IMR-90 (cell line): ENCODE measurements at regions not wholly inside any gene's neighbourhood (a gene's known extent, or its start where the extent isn't known, plus 50 kb on each side); places are given as distances from the start of the nearest gene placed in this dataset.
"Not testable (repeated sequence)": the region's sequence is repeated elsewhere in the genome, so short reads cannot be mapped to it uniquely, and the experiment has no call there.

Experiments
- ATAC-seq: fragments of 200-7000 bp; cut with Tn5 transposase; 2 replicates; pipeline ENCODE4 v1.9.1; 2020; ENCODE audit warnings: low read depth, mild to moderate bottlenecking, moderate library complexity
- BruUV-seq: library from RNA; stranded (reverse); fragments of 400-500 nt; replicated peaks from 2 replicates; lab custom pipeline; 2021; lab: Mats Ljungman, UMichigan
- CTCF ChIA-PET: fragments of 300-600 bp; formaldehyde crosslinking; extraction: SDS; loops from one replicate; lab custom pipeline; 2021; ENCODE audit warnings: antibody characterized with exemption; lab: Yijun Ruan, JAX
- POLR2A ChIA-PET: fragments of 300-600 bp; sonication (Branson Sonifier 250); formaldehyde crosslinking; loops from one replicate; lab custom pipeline; 2022; ENCODE audit warnings: antibody characterized with exemption; ENCODE audit not compliant: unreplicated experiment; lab: Charles Lee
- DNase-seq: peaks from one replicate; pipeline ENCODE4 v3.0.0; 2013
- H2AFZ ChIP-seq: replicated peaks from 2 replicates; pipeline ENCODE3; 2013; ENCODE audit warnings: low read length, mild to moderate bottlenecking; ENCODE audit not compliant: poor library complexity
- H2AK5ac ChIP-seq: 2 replicates; pipeline ENCODE4 v1.6.1; 2013; ENCODE audit warnings: low read depth, low read length, inconsistent platforms
- H2AK9ac ChIP-seq: replicated peaks from 2 replicates; pipeline ENCODE3; 2013; ENCODE audit warnings: mild to moderate bottlenecking, low read depth, low read length, moderate library complexity; ENCODE audit not compliant: poor library complexity
- H2BK120ac ChIP-seq: 2 replicates; pipeline ENCODE4 v1.6.1; 2013; ENCODE audit warnings: low read depth, low read length, inconsistent platforms
- H2BK15ac ChIP-seq: 3 replicates; pipeline ENCODE4 v1.6.1; 2013; ENCODE audit warnings: low read depth, low read length, inconsistent platforms
- H2BK20ac ChIP-seq: 2 replicates; pipeline ENCODE4 v1.6.1; 2013; ENCODE audit warnings: low read depth, mild to moderate bottlenecking, inconsistent platforms, low read length, moderate library complexity
- H2BK5ac ChIP-seq: 2 replicates; pipeline ENCODE4 v1.6.1; 2013; ENCODE audit warnings: mild to moderate bottlenecking, low read depth, low read length, inconsistent platforms; ENCODE audit not compliant: poor library complexity, severe bottlenecking
- H3K14ac ChIP-seq: replicated peaks from 2 replicates; pipeline ENCODE4 v1.6.1; 2013; ENCODE audit warnings: low read depth, low read length, inconsistent platforms
- H3K18ac ChIP-seq: 2 replicates; pipeline ENCODE4 v1.6.1; 2013; ENCODE audit warnings: low read depth, low read length, control low read depth
- H3K23ac ChIP-seq: 2 replicates; pipeline ENCODE4 v1.6.1; 2013; ENCODE audit warnings: low read depth, low read length, inconsistent platforms
- H3K27ac ChIP-seq: 2 replicates; pipeline ENCODE4 v1.5.1; 2013; ENCODE audit warnings: mild to moderate bottlenecking, control low read depth, low read length; ENCODE audit not compliant: insufficient read depth
- H3K27me3 ChIP-seq: 2 replicates; pipeline ENCODE4 v1.6.1; 2013; ENCODE audit warnings: low read length; ENCODE audit not compliant: control insufficient read depth, insufficient read depth
- H3K36me3 ChIP-seq: 2 replicates; pipeline ENCODE4 v1.6.1; 2013; ENCODE audit warnings: low read length, mixed read lengths; ENCODE audit not compliant: control insufficient read depth, insufficient read depth
- H3K4ac ChIP-seq: 2 replicates; pipeline ENCODE4 v1.6.1; 2013; ENCODE audit warnings: low read depth, low read length, inconsistent platforms
- H3K4me1 ChIP-seq: 2 replicates; pipeline ENCODE4 v1.6.1; 2013; ENCODE audit warnings: low read length, mixed read lengths; ENCODE audit not compliant: control insufficient read depth, insufficient read depth
- H3K4me2 ChIP-seq: 2 replicates; pipeline ENCODE4 v1.6.1; 2013; ENCODE audit warnings: low read depth, mild to moderate bottlenecking, control low read depth, low read length, moderate library complexity
- H3K4me3 ChIP-seq: 2 replicates; pipeline ENCODE4 v1.5.1; 2013; ENCODE audit warnings: low read depth, mild to moderate bottlenecking, control low read depth, low read length, moderate library complexity; ENCODE audit not compliant: insufficient read depth
- H3K56ac ChIP-seq: 2 replicates; pipeline ENCODE4 v1.6.1; 2013; ENCODE audit warnings: low read length, inconsistent platforms; ENCODE audit not compliant: insufficient read depth; ENCODE audit errors: extremely low read depth
- H3K79me1 ChIP-seq, 2 experiments: 2 replicates each; pipeline ENCODE4 v1.6.1; 2013; ENCODE audit warnings: low read length in 2 of 2, inconsistent platforms in 1 of 2, low read depth in 1 of 2
- H3K9ac ChIP-seq: 2 replicates; pipeline ENCODE4 v1.6.1; 2013; ENCODE audit warnings: low read depth, low read length, control low read depth
- H3K9me1 ChIP-seq: 2 replicates; pipeline ENCODE4 v1.6.1; 2013; ENCODE audit warnings: low read length, inconsistent platforms; ENCODE audit not compliant: insufficient read depth
- H3K9me3 ChIP-seq: 2 replicates; pipeline ENCODE4 v1.6.1; 2013; ENCODE audit warnings: low read length; ENCODE audit not compliant: control insufficient read depth, insufficient read depth
- H4K20me1 ChIP-seq: 2 replicates; pipeline ENCODE4 v1.6.1; 2013; ENCODE audit warnings: low read length, inconsistent platforms; ENCODE audit not compliant: insufficient read depth
- H4K5ac ChIP-seq: 2 replicates; pipeline ENCODE4 v1.6.1; 2013; ENCODE audit warnings: mild to moderate bottlenecking, low read depth, low read length, control low read depth
- H4K8ac ChIP-seq, 2 experiments: 2 replicates each; pipeline ENCODE4 v1.6.1; 2013; ENCODE audit warnings: low read depth in 2 of 2, low read length in 2 of 2, control low read depth in 1 of 2, inconsistent platforms in 1 of 2
- H4K91ac ChIP-seq: 2 replicates; pipeline ENCODE4 v1.6.1; 2013; ENCODE audit warnings: low read depth, low read length, inconsistent platforms; ENCODE audit not compliant: insufficient read depth
- WGBS, 2 experiments: methylation state at CpG; one replicate each; pipeline versions ENCODE4 v1.1.5 to v1.1.7; 2013; ENCODE audit warnings: missing lambda C conversion rate in 2 of 2; ENCODE audit not compliant: insufficient read length in 1 of 2; ENCODE audit errors: extremely low coverage in 2 of 2; 5-methylcytosine and 5-hydroxymethylcytosine counted together
- dilution Hi-C: fragments of 300-500 bp; cut with HindIII; formaldehyde crosslinking; loops from one replicate; pipeline ENCODE4 v1.14.3; 2018; ENCODE audit warnings: low sequenced_read_pairs; ENCODE audit not compliant: unreplicated experiment
- in situ Hi-C: fragments of 300-500 bp; cut with MboI; formaldehyde crosslinking; loops from 3 replicates; pipeline ENCODE4 v1.14.3; 2019; ENCODE audit warnings: low sequenced_read_pairs, inconsistent platforms, mixed read lengths
- intact Hi-C: fragments of 100-400 bp; cut with micrococcal nuclease; formaldehyde crosslinking; loops from 2 replicates; pipeline ENCODE4 v1.10.0; 2022

DNA sequence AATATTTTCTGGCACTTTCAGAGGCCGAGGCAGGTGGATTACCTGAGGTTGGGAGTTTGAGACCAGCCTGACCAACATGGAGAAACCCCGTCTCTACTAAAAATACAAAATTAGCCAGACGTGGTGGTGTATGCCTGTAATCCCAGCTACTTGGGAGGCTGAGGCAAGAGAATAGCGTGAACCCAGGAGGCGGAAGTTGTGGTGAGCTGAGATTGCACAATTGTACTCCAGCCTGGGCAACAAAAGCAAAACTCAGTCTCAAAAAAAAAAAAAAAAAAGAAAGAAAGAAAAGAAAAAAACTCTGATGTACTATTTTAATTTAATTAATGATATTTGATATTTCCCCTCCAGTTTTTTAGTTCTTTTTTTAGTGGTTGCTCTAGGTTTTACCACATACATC is 588.1 kb upstream of the GHITM start:
- H2BK120ac ChIP-seq, H3K18ac ChIP-seq, in situ Hi-C loops, H3K14ac ChIP-seq, BruUV-seq, DNase-seq, H2AK5ac ChIP-seq, H2AFZ ChIP-seq, intact Hi-C loops, H4K91ac ChIP-seq, H3K9me3 ChIP-seq, H3K23ac ChIP-seq, H3K79me1 ChIP-seq, POLR2A ChIA-PET, H4K8ac ChIP-seq, H3K9me1 ChIP-seq, H4K5ac ChIP-seq, ATAC-seq, H2BK20ac ChIP-seq, H2AK9ac ChIP-seq, H3K4me3 ChIP-seq, H3K36me3 ChIP-seq, H2BK5ac ChIP-seq, H3K4ac ChIP-seq, H3K9ac ChIP-seq, H3K4me2 ChIP-seq, H4K20me1 ChIP-seq, H3K4me1 ChIP-seq, H3K56ac ChIP-seq, H3K27ac ChIP-seq, CTCF ChIA-PET, dilution Hi-C loops, H3K27me3 ChIP-seq, H2BK15ac ChIP-seq: not testable (repeated sequence)
- no CpG with 5 or more reads among the region's 5 CpGs for WGBS, 2 experiments
